GM23338 (cell line): ENCODE measurements at regions not wholly inside any gene's neighbourhood (a gene's known extent, or its start where the extent isn't known, plus 50 kb on each side); places are given as distances from the start of the nearest gene placed in this dataset.
A peak's percentile ranks its signal among the peaks of the same experiment; 100 is the strongest.

Experiments used
- ATAC-seq: fragments of 200-7000 bp; cut with Tn5 transposase; 3 replicates; pipeline ENCODE4 v1.9.1; 2020
- DNase-seq: peaks from one replicate; pipeline ENCODE4 v3.0.0-alpha.2; 2015; ENCODE audit warnings: low spot score
- H2AFZ ChIP-seq: fragments of 200-600 bp; sonication (generic); 2 replicates; pipeline ENCODE4 v1.8.0; 2016; ENCODE audit warnings: antibody characterized with exemption, mild to moderate bottlenecking, moderate library complexity
- H3F3A ChIP-seq: fragments of 200-600 bp; sonication (generic); replicated peaks from 2 replicates; pipeline ENCODE4 v1.8.0; 2017; ENCODE audit warnings: antibody characterized with exemption, mixed run types, low read depth
- H3K27ac ChIP-seq: fragments of 200-600 bp; sonication (generic); 2 replicates; pipeline ENCODE4 v1.6.1; 2016; ENCODE audit warnings: low read depth
- H3K27me3 ChIP-seq: fragments of 200-600 bp; sonication (generic); 2 replicates; pipeline ENCODE4 v1.8.0; 2016; ENCODE audit warnings: mild to moderate bottlenecking, mixed run types, moderate library complexity; ENCODE audit not compliant: insufficient read depth
- H3K36me3 ChIP-seq: fragments of 200-600 bp; sonication (generic); 2 replicates; pipeline ENCODE4 v1.8.0; 2016; ENCODE audit warnings: mild to moderate bottlenecking; ENCODE audit not compliant: insufficient read depth
- H3K4me1 ChIP-seq: fragments of 200-600 bp; sonication (generic); 2 replicates; pipeline ENCODE4 v1.8.0; 2016; ENCODE audit warnings: mild to moderate bottlenecking, moderate library complexity; ENCODE audit not compliant: insufficient read depth
- H3K4me2 ChIP-seq: fragments of 200-600 bp; sonication (generic); 2 replicates; pipeline ENCODE4 v1.7.1; 2017; ENCODE audit warnings: mixed run types
- H3K4me3 ChIP-seq: fragments of 200-600 bp; sonication (generic); 2 replicates; pipeline ENCODE4 v1.6.1; 2016; ENCODE audit warnings: mixed run types
- H3K79me2 ChIP-seq: fragments of 200-600 bp; sonication (generic); replicated peaks from 2 replicates; pipeline ENCODE4 v1.8.0; 2017; ENCODE audit warnings: mild to moderate bottlenecking; ENCODE audit not compliant: insufficient read depth
- H3K9me2 ChIP-seq: fragments of 200-600 bp; sonication (generic); 2 replicates; pipeline ENCODE4 v1.8.0; 2017; ENCODE audit not compliant: insufficient read depth
- H4K20me1 ChIP-seq: fragments of 200-600 bp; sonication (generic); replicated peaks from 2 replicates; pipeline ENCODE4 v1.8.0; 2017; ENCODE audit warnings: mild to moderate bottlenecking; ENCODE audit not compliant: insufficient read depth
- H3K27ac Mint-ChIP-seq: 2 replicates; pipeline ENCODE4 v1.8.0; 2020; ENCODE audit warnings: inconsistent platforms, mild to moderate bottlenecking, moderate library complexity, mixed read lengths
- H3K27me3 Mint-ChIP-seq: 3 replicates; pipeline ENCODE4 v1.8.0; 2022; ENCODE audit warnings: low read depth, mild to moderate bottlenecking, moderate library complexity, mixed read lengths, inconsistent platforms; ENCODE audit not compliant: insufficient read depth, poor library complexity
- H3K36me3 Mint-ChIP-seq: 3 replicates; pipeline ENCODE4 v1.8.0; 2021; ENCODE audit warnings: low read depth, mild to moderate bottlenecking, inconsistent platforms, moderate library complexity, mixed read lengths
- H3K4me1 Mint-ChIP-seq: 3 replicates; pipeline ENCODE4 v1.8.0; 2020; ENCODE audit warnings: mild to moderate bottlenecking, inconsistent platforms, mixed read lengths
- H3K4me3 Mint-ChIP-seq: 3 replicates; pipeline ENCODE4 v1.8.0; 2021; ENCODE audit warnings: moderate library complexity, mild to moderate bottlenecking, inconsistent platforms, mixed read lengths
- H3K9me3 Mint-ChIP-seq: 3 replicates; pipeline ENCODE4 v1.8.0; 2020; ENCODE audit warnings: moderate library complexity, mild to moderate bottlenecking, inconsistent platforms, mixed read lengths
- CREB1 ChIP-seq: fragments of 250-450 bp; sonication (Bioruptor Pico); IDR thresholded peaks from 2 replicates; pipeline ENCODE4 v1.5.0; 2020; ENCODE audit warnings: low read depth, mild to moderate bottlenecking, moderate library complexity
- CTCF ChIP-seq, 2 experiments: fragments of 200-600 bp in 1 of 2; sonication (generic) in 1 of 2; conservative IDR thresholded peaks; 2 replicates each; pipeline versions ENCODE4 v1.5.1 to v1.6.1; 2016 to 2017; ENCODE audit warnings: antibody characterized with exemption in 2 of 2, low read depth in 2 of 2, mild to moderate bottlenecking in 2 of 2, moderate library complexity in 1 of 2
- ETS1 ChIP-seq: IDR thresholded peaks from 2 replicates; pipeline ENCODE4 v1.6.1; 2016; ENCODE audit warnings: antibody characterized with exemption
- EZH2 ChIP-seq: fragments of 200-600 bp; sonication (generic); IDR thresholded peaks from one replicate; pipeline ENCODE4 v1.8.0; 2017; ENCODE audit warnings: antibody characterized with exemption, mild to moderate bottlenecking, low read depth; ENCODE audit not compliant: unreplicated experiment
- JUNB ChIP-seq: IDR thresholded peaks from one replicate; pipeline ENCODE4 v1.6.1; 2016; ENCODE audit warnings: antibody characterized with exemption; ENCODE audit not compliant: unreplicated experiment
- NANOG ChIP-seq: IDR thresholded peaks from 2 replicates; pipeline ENCODE4 v1.6.1; 2016; ENCODE audit warnings: antibody characterized with exemption, borderline replicate concordance
- POLR2AphosphoS5 ChIP-seq: IDR thresholded peaks from 2 replicates; pipeline ENCODE4 v1.6.1; 2016; ENCODE audit warnings: antibody characterized with exemption, low read depth
- REST ChIP-seq: IDR thresholded peaks from one replicate; pipeline ENCODE4 v1.6.1; 2018; ENCODE audit warnings: antibody characterized with exemption; ENCODE audit not compliant: unreplicated experiment
- STAT1 ChIP-seq: IDR thresholded peaks from one replicate; pipeline ENCODE4 v1.6.1; 2016; ENCODE audit warnings: antibody characterized with exemption; ENCODE audit not compliant: unreplicated experiment
- ZNF114 ChIP-seq: fragments of 250-450 bp; sonication (Bioruptor Pico); IDR thresholded peaks from 2 replicates; pipeline ENCODE4 v1.5.0; 2020; ENCODE audit warnings: mild to moderate bottlenecking, moderate library complexity
- ZNF462 ChIP-seq: fragments of 250-450 bp; sonication (Bioruptor Pico); IDR thresholded peaks from 2 replicates; pipeline ENCODE4 v1.5.0; 2020; ENCODE audit warnings: mild to moderate bottlenecking, moderate library complexity

GRCh38 chr5:44499381-44499780, 110.2 kb upstream of the FGF10 start:
- no peak overlapping the region; the same call in 1 of the 2 replicates for H3K27ac Mint-ChIP-seq
- no peaks in the 10 kb centered on the region for H4K20me1 ChIP-seq
- no peaks in the 10 kb centered on the region for H3K79me2 ChIP-seq
- no peak overlapping the region for H3K4me3 ChIP-seq
- H3K4me1 Mint-ChIP-seq, result peaks cover 3% of the 10 kb centered on the region; the same call in 2 of the 3 replicates
- no peak overlapping the region for H3K27ac ChIP-seq
- no peak for DNase-seq
- no peaks in the 10 kb centered on the region for H3K36me3 ChIP-seq
- H3K27me3 ChIP-seq, result no peaks in the 10 kb centered on the region
- H3K4me3 Mint-ChIP-seq, result no peak overlapping the region
- no peaks in the 10 kb centered on the region; the same call in 2 of the 3 replicates for H3K36me3 Mint-ChIP-seq
- 0 out of 2 replicates have a peak overlapping the region, but pooled peaks have one; percentile 15 for H2AFZ ChIP-seq
- H3K9me3 Mint-ChIP-seq, result peaks cover 2% of the 10 kb centered on the region; the same call in 2 of the 3 replicates
- no peaks in the 10 kb centered on the region for H3K4me1 ChIP-seq
- no peaks in the 10 kb centered on the region for H3K9me2 ChIP-seq
- TF ChIP-seq EZH2 (no peak), POLR2AphosphoS5 (no peak), CREB1 (CRISPR knock-in tag) (no peak), ZNF462 (CRISPR knock-in tag) (no peak), ETS1 (no peak), CTCF (conservative IDR thresholded peaks at IDR 0.05; ENCODE audit: low read depth in 2 of 2) (no peak), JUNB (no peak), NANOG (no peak), REST (no peak), STAT1 (no peak), ZNF114 (no peak)
- H3K27me3 Mint-ChIP-seq, result peaks cover 2% of the 10 kb centered on the region
- ATAC-seq, result no peak
- no peaks in the 10 kb centered on the region for H3F3A ChIP-seq
- H3K4me2 ChIP-seq, result no peak overlapping the region
